Heart right ventricle (tissue), 16 donors: ENCODE measurements at regions not wholly inside any gene's neighbourhood (a gene's known extent, or its start where the extent isn't known, plus 50 kb on each side); places are given as distances from the start of the nearest gene placed in this dataset.

Experiments
- ATAC-seq, 8 donors: fragments of 200-7000 bp; cut with Tn5 transposase; one replicate each; pipeline ENCODE4 v1.9.1; 2020; ENCODE audit warnings: mild to moderate bottlenecking in 8 of 8, moderate library complexity in 8 of 8, moderate number of reproducible peaks in 1 of 8
- DNase-seq, 2 donors: peaks; one replicate each; pipeline ENCODE4 v3.0.0-alpha.2; 2020
- H3K27ac ChIP-seq, 10 donors: fragments of 200-600 bp; sonication (generic) in 2 of 10; one replicate each; pipeline versions ENCODE4 v1.5.0 to v1.8.0; 2020 to 2022; ENCODE audit warnings: mild to moderate bottlenecking in 3 of 10
- H3K27me3 ChIP-seq, 7 donors: fragments of 200-600 bp; one replicate each; pipeline ENCODE4 v1.8.0; 2021 to 2022; ENCODE audit warnings: mild to moderate bottlenecking in 2 of 7
- H3K36me3 ChIP-seq, 9 donors: fragments of 200-600 bp; sonication (generic) in 1 of 9; one replicate each; pipeline versions ENCODE4 v1.5.0 to v1.8.0; 2020 to 2022; ENCODE audit warnings: mild to moderate bottlenecking in 2 of 9
- H3K4me1 ChIP-seq, 9 donors: fragments of 200-600 bp; sonication (generic) in 1 of 9; one replicate each; pipeline versions ENCODE4 v1.5.0 to v1.8.0; 2020 to 2022; ENCODE audit warnings: mild to moderate bottlenecking in 4 of 9
- H3K4me3 ChIP-seq, 10 donors: fragments of 200-600 bp; sonication (generic) in 2 of 10; one replicate each; pipeline versions ENCODE4 v1.5.0 to v1.8.0; 2020 to 2022; ENCODE audit warnings: mild to moderate bottlenecking in 7 of 10, moderate library complexity in 2 of 10
- H3K9me3 ChIP-seq, 11 donors: fragments of 200-600 bp in 10 of 11; sonication (generic) in 2 of 11; one replicate each; pipeline versions ENCODE4 v1.5.0 to v1.8.0; 2013 to 2022; ENCODE audit warnings: mild to moderate bottlenecking in 2 of 11, control low read depth in 1 of 11, moderate library complexity in 1 of 11
- WGBS, 2 donors: extraction: QIAGEN DNeasy Blood & Tissue Kit; methylation state at CpG; one replicate each; pipeline ENCODE4 v1.1.7; 2013; ENCODE audit warnings: inconsistent platforms in 1 of 2; 5-methylcytosine and 5-hydroxymethylcytosine counted together
- intact Hi-C, 10 donors: fragments of 100-400 bp; cut with DNase I; formaldehyde crosslinking; loops; one replicate each; pipeline versions ENCODE4 v1.11.1 to v1.14.2; 2022
- TF ChIP-seq, protein P1 (sequence below), 9 donors: fragments of 200-600 bp; sonication (generic) in 2 of 9; IDR thresholded peaks; one replicate each; pipeline versions ENCODE4 v1.5.0 to v1.8.0; 2021 to 2022; ENCODE audit warnings: antibody characterized with exemption in 9 of 9, mild to moderate bottlenecking in 5 of 9, moderate library complexity in 1 of 9
- donor health status: Arrhythmogenic right ventricular cardiomyopathy.
- donor health status: ischemic (EF 13 %, LVEDD 7.1; RV severe dilation, severe dysfunction).
- donor health status: healthy with polysubstance abuse.
- donor health status: DM: no; HTN: yes; CAD: no.
- donor health status: DM: no; HTN: no; CAD: no.
- donor health status: ischemic (EF 25% LVEDD 6.9; RV normal size, moderate dysfunction).
- donor health status: ischemic (EF 25% LVEDD 5.7; RV mildly dilated, moderate dysfunction).
- donor health status: healthy.
- donor health status: DM: yes; HTN: yes; CAD: no.
- donor health status: Ischemic cardiomyopathy.
- donor health status: ischemic (EF 35%, LVEDD 5.7; RV mildly dilated, moderate dysfunction).
- donor health status: nonischemic (EF 11% LVEDD 7.7; RV severe dilation, severe dysfunction).
- donor health status: DM: yes; HTN: yes; CAD: no.
- donor health status: PGD.
- donor health status: ischemic (EF 29% LVEDD 5.4; RV normal size, mild dysfunction).
- donor health status: nonischemic (EF 23%, LVEDD 6.1; RV moderate dilation, normal function).

DNA sequence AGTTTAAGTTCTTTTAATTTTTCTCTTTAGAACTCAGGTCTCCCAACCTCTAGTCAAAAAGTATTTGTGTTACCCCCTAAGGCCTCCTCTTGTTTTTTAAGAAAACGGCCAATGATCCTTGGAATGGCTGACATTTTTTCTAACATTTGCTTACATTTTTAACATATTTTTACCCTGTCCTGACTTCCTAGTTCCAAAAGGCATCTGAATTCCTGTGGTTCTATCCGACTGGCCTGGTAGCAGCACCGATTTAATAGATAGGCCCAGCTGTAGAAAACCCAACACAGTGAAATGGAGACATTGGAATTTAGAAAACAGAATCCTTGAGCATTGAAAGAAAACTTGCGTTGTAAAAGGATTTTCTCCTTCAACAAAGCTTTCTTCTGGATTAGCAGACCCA lies 134.7 kb upstream of the GSC start:
- WGBS, 2 donors: 66 to 69% methylated on average over 4 of the region's 4 CpGs
- no peak overlapping the region for H3K27ac ChIP-seq
- peaks cover 0 to 26% (median 5%) of the 10 kb centered on the region in 7 donors for H3K27me3 ChIP-seq
- intact Hi-C loops: loop anchor here in 4 of 10 donors (2.0 to 10.0 kb wide), 4 partner anchors 190 to 530 kb away; no protein-coding TSS in a partner anchor
- no peak for DNase-seq
- no peaks in the 10 kb centered on the region for H3K9me3 ChIP-seq
- no peaks in the 10 kb centered on the region for H3K36me3 ChIP-seq
- no peaks in the 10 kb centered on the region for H3K4me1 ChIP-seq
- ATAC-seq: no peak
- no peak overlapping the region for H3K4me3 ChIP-seq
- TF ChIP-seq, protein P1, sequence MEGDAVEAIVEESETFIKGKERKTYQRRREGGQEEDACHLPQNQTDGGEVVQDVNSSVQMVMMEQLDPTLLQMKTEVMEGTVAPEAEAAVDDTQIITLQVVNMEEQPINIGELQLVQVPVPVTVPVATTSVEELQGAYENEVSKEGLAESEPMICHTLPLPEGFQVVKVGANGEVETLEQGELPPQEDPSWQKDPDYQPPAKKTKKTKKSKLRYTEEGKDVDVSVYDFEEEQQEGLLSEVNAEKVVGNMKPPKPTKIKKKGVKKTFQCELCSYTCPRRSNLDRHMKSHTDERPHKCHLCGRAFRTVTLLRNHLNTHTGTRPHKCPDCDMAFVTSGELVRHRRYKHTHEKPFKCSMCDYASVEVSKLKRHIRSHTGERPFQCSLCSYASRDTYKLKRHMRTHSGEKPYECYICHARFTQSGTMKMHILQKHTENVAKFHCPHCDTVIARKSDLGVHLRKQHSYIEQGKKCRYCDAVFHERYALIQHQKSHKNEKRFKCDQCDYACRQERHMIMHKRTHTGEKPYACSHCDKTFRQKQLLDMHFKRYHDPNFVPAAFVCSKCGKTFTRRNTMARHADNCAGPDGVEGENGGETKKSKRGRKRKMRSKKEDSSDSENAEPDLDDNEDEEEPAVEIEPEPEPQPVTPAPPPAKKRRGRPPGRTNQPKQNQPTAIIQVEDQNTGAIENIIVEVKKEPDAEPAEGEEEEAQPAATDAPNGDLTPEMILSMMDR (IDR thresholded peaks at IDR 0.05): no peak

DNA sequence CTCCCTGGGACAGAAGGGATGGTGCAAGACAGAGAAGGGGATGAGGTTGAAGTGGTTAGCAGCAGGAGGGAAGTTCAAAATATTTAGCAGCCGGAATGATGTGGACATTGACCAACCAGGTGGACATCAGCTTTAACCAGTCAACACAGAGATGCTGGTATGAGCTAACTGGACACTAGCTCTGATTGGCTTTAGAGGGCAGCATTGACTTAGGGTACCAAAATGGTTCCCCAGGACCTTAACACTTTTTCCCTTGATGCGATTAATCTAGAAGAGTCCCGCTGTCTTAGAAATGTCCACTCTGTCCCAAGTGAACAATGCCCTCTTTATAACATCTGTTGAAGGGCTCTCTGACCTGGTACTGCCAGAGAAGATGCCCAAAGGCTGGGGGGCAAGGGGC lies 134.0 kb upstream of the GSC start:
- H3K9me3 ChIP-seq: no peaks in the 10 kb centered on the region
- no peak overlapping the region for H3K4me3 ChIP-seq
- intact Hi-C loops: loop anchor here in 4 of 10 donors (2.0 to 10.0 kb wide), 4 partner anchors 191 to 531 kb away; no protein-coding TSS in a partner anchor
- H3K27ac ChIP-seq: no peak overlapping the region
- H3K4me1 ChIP-seq: no peaks in the 10 kb centered on the region
- H3K36me3 ChIP-seq: no peaks in the 10 kb centered on the region
- 79 to 81% methylated on average over 3 of the region's 3 CpGs for WGBS, 2 donors
- DNase-seq (no peak), ATAC-seq (peak in 1 of 8 donors; percentile 31)
- peaks cover 0 to 33% (median 5%) of the 10 kb centered on the region in 7 donors for H3K27me3 ChIP-seq
- TF ChIP-seq, protein P1 (IDR thresholded peaks at IDR 0.05): peak in 5 of 9 donors; percentile 12 to 45 (median 21)

DNA sequence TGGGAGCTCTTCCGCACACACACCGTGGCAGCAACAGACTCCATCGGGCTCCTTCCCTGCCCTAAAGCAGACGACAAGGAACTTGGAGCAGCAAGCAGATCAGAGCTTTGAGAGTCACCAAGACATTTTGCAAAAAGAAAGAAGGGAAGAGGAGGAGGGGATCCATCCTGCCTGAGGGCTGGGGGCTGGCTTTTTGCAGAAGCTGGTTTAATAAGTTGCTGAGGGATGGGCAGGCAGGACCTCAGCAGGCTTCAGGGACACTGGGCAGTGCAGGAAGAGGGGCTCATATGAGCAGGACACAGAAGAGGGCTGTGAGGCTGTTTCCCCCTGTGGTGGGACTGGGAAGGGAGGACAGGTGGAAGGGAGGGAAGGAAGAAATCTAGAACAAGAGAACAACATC lies 133.4 kb upstream of the GSC start:
- ATAC-seq (no peak), DNase-seq (no peak)
- H3K36me3 ChIP-seq: no peaks in the 10 kb centered on the region
- WGBS, 2 donors: 81 to 87% methylated on average over 4 of the region's 4 CpGs
- no peak overlapping the region for H3K27ac ChIP-seq
- H3K9me3 ChIP-seq: no peaks in the 10 kb centered on the region
- H3K4me1 ChIP-seq: no peaks in the 10 kb centered on the region
- H3K4me3 ChIP-seq: no peak overlapping the region
- H3K27me3 ChIP-seq: peaks cover 0 to 33% (median 4%) of the 10 kb centered on the region in 7 donors
- intact Hi-C loops: loop anchor here in 3 of 10 donors (5.0 to 10.0 kb wide), 3 partner anchors 191 to 531 kb away; no protein-coding TSS in a partner anchor
- TF ChIP-seq, protein P1 (IDR thresholded peaks at IDR 0.05): no peak

DNA sequence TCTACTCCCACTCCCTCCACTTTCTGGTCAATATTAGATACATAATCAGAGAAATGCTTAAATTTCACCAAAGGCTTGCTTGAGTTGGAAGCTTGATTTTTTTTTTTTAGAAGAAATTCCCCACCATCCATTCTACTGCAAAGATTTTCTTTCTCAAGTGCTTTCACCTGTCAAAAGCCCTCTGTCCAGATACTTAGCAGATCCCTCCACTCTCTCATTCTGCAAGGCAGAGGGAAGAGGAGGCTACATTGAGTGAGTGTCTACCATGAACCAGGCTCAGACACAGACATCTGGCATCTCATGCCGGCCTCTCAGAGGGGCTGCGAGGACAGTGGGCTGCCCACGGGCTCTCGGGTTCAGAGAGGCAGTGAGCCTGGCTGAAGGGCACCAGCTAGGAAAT lies 127.6 kb upstream of the GSC start:
- Histone ChIP-seq H3K4me1 (no peaks in the 10 kb centered on the region), H3K27ac (no peak overlapping the region), H3K9me3 (peaks cover 0 to 8% (median 0%) of the 10 kb centered on the region in 11 donors), H3K4me3 (no peak overlapping the region), H3K36me3 (no peaks in the 10 kb centered on the region), H3K27me3 (peaks cover 0 to 49% (median 21%) of the 10 kb centered on the region in 7 donors)
- WGBS, 2 donors: 38 to 55% methylated on average over 4 of the region's 4 CpGs
- ATAC-seq (no peak), DNase-seq (no peak)
- TF ChIP-seq, protein P1 (IDR thresholded peaks at IDR 0.05): no peak
- intact Hi-C loops: no loop called here
